ENCODE measurements at regions not wholly inside any gene's neighbourhood (a gene's known extent, or its start where the extent isn't known, plus 50 kb on each side); places are given as distances from the start of the nearest gene placed in this dataset.

GRCh38 chr1:38129971-38130370 lies 83.4 kb upstream of the POU3F1 start:
- H4K20me1 ChIP-seq (ENCODE audit: control insufficient read depth, extremely low read depth, insufficient read depth, low read length) = no peaks in the 10 kb centered on the region
- H2AFZ ChIP-seq (ENCODE audit: low read length) = no peak overlapping the region
- DNase-seq (ENCODE audit: low read depth in 2 of 2) = peak in 1 of 2 donors; percentile 39
- TF ChIP-seq, protein P1, sequence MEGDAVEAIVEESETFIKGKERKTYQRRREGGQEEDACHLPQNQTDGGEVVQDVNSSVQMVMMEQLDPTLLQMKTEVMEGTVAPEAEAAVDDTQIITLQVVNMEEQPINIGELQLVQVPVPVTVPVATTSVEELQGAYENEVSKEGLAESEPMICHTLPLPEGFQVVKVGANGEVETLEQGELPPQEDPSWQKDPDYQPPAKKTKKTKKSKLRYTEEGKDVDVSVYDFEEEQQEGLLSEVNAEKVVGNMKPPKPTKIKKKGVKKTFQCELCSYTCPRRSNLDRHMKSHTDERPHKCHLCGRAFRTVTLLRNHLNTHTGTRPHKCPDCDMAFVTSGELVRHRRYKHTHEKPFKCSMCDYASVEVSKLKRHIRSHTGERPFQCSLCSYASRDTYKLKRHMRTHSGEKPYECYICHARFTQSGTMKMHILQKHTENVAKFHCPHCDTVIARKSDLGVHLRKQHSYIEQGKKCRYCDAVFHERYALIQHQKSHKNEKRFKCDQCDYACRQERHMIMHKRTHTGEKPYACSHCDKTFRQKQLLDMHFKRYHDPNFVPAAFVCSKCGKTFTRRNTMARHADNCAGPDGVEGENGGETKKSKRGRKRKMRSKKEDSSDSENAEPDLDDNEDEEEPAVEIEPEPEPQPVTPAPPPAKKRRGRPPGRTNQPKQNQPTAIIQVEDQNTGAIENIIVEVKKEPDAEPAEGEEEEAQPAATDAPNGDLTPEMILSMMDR (conservative IDR thresholded peaks at IDR 0.05 in 1 of 2, IDR thresholded peaks at IDR 0.05 in 1 of 2; ENCODE audit: low read depth in 1 of 2, low read length in 2 of 2) = no peak
- TF ChIP-seq EZH2 (IDR thresholded peaks at IDR 0.05; ENCODE audit: low read length, missing control alignments) = no peak
- no peaks in the 10 kb centered on the region for H3K4me1 ChIP-seq (ENCODE audit: control insufficient read depth, extremely low read depth, insufficient read depth, low read length)
- peaks cover 14% of the 10 kb centered on the region for H3K27me3 ChIP-seq (ENCODE audit: control insufficient read depth, insufficient read depth, low read length)
- no peak overlapping the region for H3K9ac ChIP-seq (ENCODE audit: insufficient read depth, low read length)
- H3K36me3 ChIP-seq (ENCODE audit: control insufficient read depth, insufficient read depth, low read length) = no peaks in the 10 kb centered on the region
- H3K79me2 ChIP-seq (ENCODE audit: control insufficient read depth, insufficient read depth, low read length) = no peaks in the 10 kb centered on the region
- H3K9me3 ChIP-seq (ENCODE audit: control insufficient read depth, insufficient read depth, low read depth, low read length) = no peaks in the 10 kb centered on the region
- H3K27ac ChIP-seq (ENCODE audit: insufficient read depth, low read length) = no peak overlapping the region
- no peak overlapping the region for H3K4me2 ChIP-seq (ENCODE audit: extremely low read depth, insufficient read depth, low read length)
- no peak overlapping the region for H3K4me3 ChIP-seq (replicated peaks in 1 of 4; ENCODE audit: control extremely low read depth in 1 of 4, insufficient read depth in 1 of 4, low read depth in 3 of 4, low read length in 4 of 4)

GRCh38 chr1:38129473-38129872 lies 82.9 kb upstream of the POU3F1 start:
- H3K79me2 ChIP-seq (ENCODE audit: control insufficient read depth, insufficient read depth, low read length) = no peaks in the 10 kb centered on the region
- H4K20me1 ChIP-seq (ENCODE audit: control insufficient read depth, extremely low read depth, insufficient read depth, low read length) = no peaks in the 10 kb centered on the region
- no peak overlapping the region for H2AFZ ChIP-seq (ENCODE audit: low read length)
- no peak overlapping the region for H3K27ac ChIP-seq (ENCODE audit: insufficient read depth, low read length)
- no peaks in the 10 kb centered on the region for H3K36me3 ChIP-seq (ENCODE audit: control insufficient read depth, insufficient read depth, low read length)
- no peak overlapping the region for H3K4me3 ChIP-seq (replicated peaks in 1 of 4; ENCODE audit: control extremely low read depth in 1 of 4, insufficient read depth in 1 of 4, low read depth in 3 of 4, low read length in 4 of 4)
- TF ChIP-seq, protein P1 (conservative IDR thresholded peaks at IDR 0.05 in 1 of 2, IDR thresholded peaks at IDR 0.05 in 1 of 2; ENCODE audit: low read depth in 1 of 2, low read length in 2 of 2) = no peak
- TF ChIP-seq EZH2 (IDR thresholded peaks at IDR 0.05; ENCODE audit: low read length, missing control alignments) = no peak
- H3K4me1 ChIP-seq (ENCODE audit: control insufficient read depth, extremely low read depth, insufficient read depth, low read length) = no peaks in the 10 kb centered on the region
- no peak overlapping the region for H3K4me2 ChIP-seq (ENCODE audit: extremely low read depth, insufficient read depth, low read length)
- no peak overlapping the region for H3K9ac ChIP-seq (ENCODE audit: insufficient read depth, low read length)
- H3K9me3 ChIP-seq (ENCODE audit: control insufficient read depth, insufficient read depth, low read depth, low read length) = no peaks in the 10 kb centered on the region
- DNase-seq (ENCODE audit: low read depth in 2 of 2) = no peak
- H3K27me3 ChIP-seq (ENCODE audit: control insufficient read depth, insufficient read depth, low read length) = peaks cover 9% of the 10 kb centered on the region

- no peak overlapping the region for H2AFZ ChIP-seq (ENCODE audit: low read length)
- H3K4me3 ChIP-seq (replicated peaks in 1 of 4; ENCODE audit: control extremely low read depth in 1 of 4, insufficient read depth in 1 of 4, low read depth in 3 of 4, low read length in 4 of 4) = no peak overlapping the region
- no peaks in the 10 kb centered on the region for H3K79me2 ChIP-seq (ENCODE audit: control insufficient read depth, insufficient read depth, low read length)
- no peaks in the 10 kb centered on the region for H3K9me3 ChIP-seq (ENCODE audit: control insufficient read depth, insufficient read depth, low read depth, low read length)
- no peak overlapping the region for H3K9ac ChIP-seq (ENCODE audit: insufficient read depth, low read length)
- no peaks in the 10 kb centered on the region for H3K36me3 ChIP-seq (ENCODE audit: control insufficient read depth, insufficient read depth, low read length)
- TF ChIP-seq EZH2 (IDR thresholded peaks at IDR 0.05; ENCODE audit: low read length, missing control alignments) = no peak
- TF ChIP-seq, protein P1 (conservative IDR thresholded peaks at IDR 0.05 in 1 of 2, IDR thresholded peaks at IDR 0.05 in 1 of 2; ENCODE audit: low read depth in 1 of 2, low read length in 2 of 2) = no peak
- peaks cover 4% of the 10 kb centered on the region for H3K27me3 ChIP-seq (ENCODE audit: control insufficient read depth, insufficient read depth, low read length)
- H4K20me1 ChIP-seq (ENCODE audit: control insufficient read depth, extremely low read depth, insufficient read depth, low read length) = no peaks in the 10 kb centered on the region
- no peaks in the 10 kb centered on the region for H3K4me1 ChIP-seq (ENCODE audit: control insufficient read depth, extremely low read depth, insufficient read depth, low read length)
- no peak overlapping the region for H3K4me2 ChIP-seq (ENCODE audit: extremely low read depth, insufficient read depth, low read length)
- H3K27ac ChIP-seq (ENCODE audit: insufficient read depth, low read length) = no peak overlapping the region
- DNase-seq (ENCODE audit: low read depth in 2 of 2) = no peak
These were observed 82.4 kb upstream of the POU3F1 start for GRCh38 chr1:38128926-38129453.

Measured in fibroblast of lung (primary cell).